K562 (cell line): ENCODE measurements at regions not wholly inside any gene's neighbourhood (a gene's known extent, or its start where the extent isn't known, plus 50 kb on each side); places are given as distances from the start of the nearest gene placed in this dataset.

Experiments
- ATAC-seq: fragments of 200-7000 bp; cut with Tn5 transposase; 3 replicates; pipeline ENCODE4 v1.9.1; 2020; ENCODE audit warnings: moderate library complexity
- BruUV-seq: library from RNA; stranded (reverse); fragments of 400-500 nt; replicated peaks from 2 replicates; lab custom pipeline; 2021; lab: Mats Ljungman, UMichigan
- CTCF ChIA-PET: fragments of 300-600 bp; formaldehyde crosslinking; extraction: SDS; loops from one replicate; lab custom pipeline; 2021; ENCODE audit warnings: low intra/inter-chr PET ratio; lab: Yijun Ruan, JAX
- POLR2A ChIA-PET: fragments of 300-600, 350-650 bp; sonication (Branson Sonifier 250); formaldehyde crosslinking; extraction: SDS; loops from one replicate; lab custom pipeline; 2021; ENCODE audit warnings: antibody characterized with exemption, inconsistent platforms; lab: Yijun Ruan, JAX
- DNase-seq, 4 experiments: peaks; one replicate each; pipeline versions ENCODE4 v3.0.0 to v3.0.0-alpha.2; 2011 to 2018; ENCODE audit warnings: low spot score in 3 of 4, mixed read lengths in 3 of 4; ENCODE audit errors: extremely low read depth in 1 of 4
- FAIRE-seq: peaks from 2 replicates; lab custom pipeline; 2011; peaks lifted over from hg19 to GRCh38; lab: Jason Lieb, UNC
- H2AFZ ChIP-seq: 2 replicates; pipeline ENCODE4 v1.6.0; 2011; ENCODE audit warnings: low read depth, low read length, control low read depth, inconsistent platforms
- H3K27ac ChIP-seq: fragments of 200-600 bp; 3 replicates; pipeline ENCODE4 v1.8.0; 2011; ENCODE audit warnings: low read depth, mild to moderate bottlenecking, control low read depth, inconsistent platforms, low read length, moderate library complexity, mixed read lengths; ENCODE audit errors: extremely low read depth
- H3K27me3 ChIP-seq, 2 experiments: fragments of 300-600 bp in 1 of 2; 2 replicates in 1 of 2; 3 replicates in 1 of 2; pipeline versions ENCODE4 v1.6.0 to v1.8.0; 2011; ENCODE audit warnings: inconsistent platforms in 2 of 2, low read length in 2 of 2, mild to moderate bottlenecking in 1 of 2, mixed read lengths in 1 of 2, moderate library complexity in 1 of 2; ENCODE audit not compliant: control insufficient read depth in 2 of 2, insufficient read depth in 2 of 2
- H3K36me3 ChIP-seq: fragments of 300-600 bp; 3 replicates; pipeline ENCODE4 v1.8.0; 2011; ENCODE audit warnings: mild to moderate bottlenecking, low read length, inconsistent platforms; ENCODE audit not compliant: control insufficient read depth, insufficient read depth
- H3K4me1 ChIP-seq, 2 experiments: fragments of 200-600 bp in 1 of 2; replicated peaks in 1 of 2; 2 replicates in 1 of 2; 3 replicates in 1 of 2; pipeline versions ENCODE4 v1.5.1 to v1.8.0; 2011; ENCODE audit warnings: inconsistent platforms in 2 of 2, low read length in 2 of 2, mild to moderate bottlenecking in 1 of 2, mixed read lengths in 1 of 2, moderate library complexity in 1 of 2; ENCODE audit not compliant: control insufficient read depth in 2 of 2, insufficient read depth in 2 of 2
- H3K4me2 ChIP-seq: 2 replicates; pipeline ENCODE4 v1.6.1; 2011; ENCODE audit warnings: low read length, control low read depth, inconsistent platforms, mixed read lengths; ENCODE audit not compliant: insufficient read depth
- H3K4me3 ChIP-seq: fragments of 200-600 bp; sonication (generic), shearing (Covaris generic); 2 replicates; pipeline ENCODE4 v1.5.1; 2016; ENCODE audit warnings: control low read depth, inconsistent platforms
- H3K79me2 ChIP-seq: fragments of 200-600 bp; 3 replicates; pipeline ENCODE4 v1.8.0; 2011; ENCODE audit warnings: low read length, inconsistent platforms; ENCODE audit not compliant: control insufficient read depth, insufficient read depth
- H3K9ac ChIP-seq, 2 experiments: 2 replicates each; pipeline versions ENCODE4 v1.6.0 to v1.6.1; 2011; ENCODE audit warnings: low read depth in 2 of 2, low read length in 2 of 2, control low read depth in 1 of 2, inconsistent platforms in 1 of 2, mild to moderate bottlenecking in 1 of 2, mixed read lengths in 1 of 2; ENCODE audit not compliant: insufficient read depth in 1 of 2
- H3K9me1 ChIP-seq: one replicate; pipeline ENCODE4 v1.6.0; 2011; ENCODE audit warnings: inconsistent platforms, mild to moderate bottlenecking, low read length, moderate library complexity; ENCODE audit not compliant: control insufficient read depth, insufficient read depth
- H3K9me3 ChIP-seq: replicated peaks from 2 replicates; pipeline ENCODE4 v1.5.1; 2011; ENCODE audit warnings: low read depth, low read length, inconsistent platforms; ENCODE audit not compliant: control insufficient read depth, insufficient read depth
- H4K20me1 ChIP-seq: replicated peaks from 2 replicates; pipeline ENCODE4 v1.6.1; 2011; ENCODE audit warnings: low read length, inconsistent platforms, mixed read lengths; ENCODE audit not compliant: control insufficient read depth, insufficient read depth
- CEBPG ChIP-seq, 3 experiments: fragments of 200-800 bp in 1 of 3; sonication (Bioruptor generic) in 1 of 3; sonication (generic) in 1 of 3; formaldehyde crosslinking in 1 of 3; IDR thresholded peaks in 2 of 3; conservative IDR thresholded peaks in 1 of 3; 2 replicates each; pipeline versions ENCODE4 v1.6.1 to v1.8.0; 2016 to 2022; ENCODE audit warnings: missing compliant biosample characterization in 2 of 3, missing genetic modification characterization in 2 of 3, mild to moderate bottlenecking in 1 of 3, missing genetic modification reagents in 1 of 3
- FOSL1 ChIP-seq: fragments of 200-800 bp; sonication (Bioruptor generic); conservative IDR thresholded peaks from 2 replicates; pipeline ENCODE4 v1.6.1; 2016; ENCODE audit warnings: missing genetic modification characterization, missing compliant biosample characterization
- GATAD2B ChIP-seq: fragments of 450-650 bp; IDR thresholded peaks from 2 replicates; pipeline ENCODE4 v1.6.1; 2017; ENCODE audit warnings: mild to moderate bottlenecking, borderline replicate concordance
- HDAC1 ChIP-seq, 2 experiments: fragments of 450-650 bp; IDR thresholded peaks; 2 replicates each; pipeline ENCODE4 v1.6.1; 2016 to 2017; ENCODE audit warnings: inconsistent platforms in 1 of 2, mild to moderate bottlenecking in 1 of 2, moderate library complexity in 1 of 2
- POLR3G ChIP-seq: IDR thresholded peaks from 2 replicates; pipeline ENCODE4 v1.6.1; 2011; ENCODE audit not compliant: insufficient read length, insufficient replicate concordance; ENCODE audit errors: extremely low read depth
- ZBTB12 ChIP-seq: fragments of 250-450 bp; sonication (Bioruptor Pico); IDR thresholded peaks from 2 replicates; pipeline ENCODE4 v1.4.0; 2020
- WGBS: fragments of 100-300 bp; shearing (Covaris generic); methylation state at CpG from one replicate; pipeline ENCODE4 v1.1.6; 2016; ENCODE audit warnings: low coverage, mixed read lengths; ENCODE audit not compliant: insufficient coverage; ENCODE audit errors: missing lambda C conversion rate; 5-methylcytosine and 5-hydroxymethylcytosine counted together
- in situ Hi-C: fragments of 300-500 bp; cut with MboI; formaldehyde crosslinking; loops from 4 replicates; pipeline ENCODE4 v1.15.0; 2018; ENCODE audit warnings: inconsistent platforms, mixed read lengths
- intact Hi-C: fragments of 100-400 bp; cut with micrococcal nuclease; formaldehyde crosslinking; loops from 2 replicates; pipeline ENCODE4 v1.14.2; 2022

DNA sequence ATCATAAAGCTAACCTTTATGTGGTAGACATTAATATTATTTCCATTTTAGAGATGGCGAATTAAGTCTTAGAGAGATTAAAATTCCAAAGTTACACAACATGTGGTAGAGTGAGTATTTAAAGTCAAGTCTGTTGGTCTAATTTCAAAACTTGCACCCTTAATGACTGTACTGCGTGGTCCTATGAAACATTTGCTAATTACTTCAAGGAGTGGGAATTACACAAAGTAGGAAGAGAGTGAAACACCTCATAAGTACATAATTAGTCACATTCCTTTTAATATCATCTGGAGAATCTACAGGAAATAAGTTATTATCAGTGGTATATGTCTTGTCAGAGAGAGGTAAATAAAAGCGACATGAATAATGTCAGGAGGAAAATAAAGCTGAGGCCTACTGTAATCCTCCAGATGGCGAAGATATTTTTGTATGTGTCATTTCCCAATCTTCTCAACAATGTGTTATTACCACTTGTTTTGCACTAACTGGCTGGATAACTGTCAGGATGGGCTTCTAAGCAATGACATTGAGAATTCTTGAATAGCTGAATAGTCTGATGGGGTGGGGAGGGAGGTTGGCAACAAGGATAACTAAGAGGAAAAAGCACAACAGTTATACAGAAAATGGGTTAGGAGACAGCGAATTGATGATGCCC is 95.5 kb downstream of the TNFSF18 start:
- no TSS peak for BruUV-seq
- no peak overlapping the region for H3K9ac ChIP-seq
- H3K36me3 ChIP-seq, result no peaks in the 10 kb centered on the region
- TF ChIP-seq POLR3G (no peak), CEBPG (CRISPR knock-in tag; IDR thresholded peaks at IDR 0.05) (no peak), CEBPG (tag; conservative IDR thresholded peaks at IDR 0.05 in 1 of 2, IDR thresholded peaks at IDR 0.05 in 1 of 2) (0 out of 4 replicates have a peak, but pooled peaks of 1 of the 2 experiments have one; percentile 40), FOSL1 (tag) (peak; percentile 36; the same call in 1 of the 2 replicates), GATAD2B (no peak)
- TF ChIP-seq, all 486 proteins: peak for 2
- no peaks in the 10 kb centered on the region for H4K20me1 ChIP-seq
- in situ Hi-C loops, result no loop called here
- POLR2A ChIA-PET, result interaction anchor here (0.7 to 1.6 kb wide), 4 partner anchors 9 to 16 kb away, joined by 3 to 5 read pairs (median 3); no protein-coding TSS in a partner anchor
- FAIRE-seq (peak; percentile 11), ATAC-seq (no peak), DNase-seq (no peak)
- no peak overlapping the region for H2AFZ ChIP-seq
- no peak overlapping the region for H3K4me2 ChIP-seq
- no peak overlapping the region for H3K27ac ChIP-seq
- H3K4me1 ChIP-seq, result no peaks in the 10 kb centered on the region
- no peaks in the 10 kb centered on the region for H3K79me2 ChIP-seq
- intact Hi-C loops, result no loop called here
- CTCF ChIA-PET, result no interaction called here
- no peaks in the 10 kb centered on the region for H3K27me3 ChIP-seq
- H3K4me3 ChIP-seq, result no peak overlapping the region
- no peaks in the 10 kb centered on the region for H3K9me3 ChIP-seq
- no peaks in the 10 kb centered on the region for H3K9me1 ChIP-seq
- WGBS, result 14% methylated on average over 5 of the region's 5 CpGs

- intact Hi-C loops, result no loop called here
- no TSS peak for BruUV-seq
- H3K9me1 ChIP-seq, result no peaks in the 10 kb centered on the region
- no peaks in the 10 kb centered on the region for H3K9me3 ChIP-seq
- ATAC-seq (no peak), FAIRE-seq (no peak), DNase-seq (no peak)
- no peaks in the 10 kb centered on the region for H3K4me1 ChIP-seq
- TF ChIP-seq HDAC1 (IDR thresholded peaks at IDR 0.05), result no peak
- TF ChIP-seq ZBTB12, result no peak
- no peak overlapping the region for H3K9ac ChIP-seq
- CTCF ChIA-PET, result no interaction called here
- no peak overlapping the region for H3K4me3 ChIP-seq
- no peak overlapping the region for H3K4me2 ChIP-seq
- in situ Hi-C loops, result no loop called here
- H2AFZ ChIP-seq, result no peak overlapping the region
- H3K27me3 ChIP-seq, result no peaks in the 10 kb centered on the region
- H4K20me1 ChIP-seq, result no peaks in the 10 kb centered on the region
- 0% methylated on average over 1 of the region's 1 CpG for WGBS
- H3K79me2 ChIP-seq, result no peaks in the 10 kb centered on the region
- no peaks in the 10 kb centered on the region for H3K36me3 ChIP-seq
- POLR2A ChIA-PET, result interaction anchor here (1.4 kb wide), 1 partner anchor 15 kb away, joined by 5 read pairs; no protein-coding TSS in a partner anchor
- H3K27ac ChIP-seq, result no peak overlapping the region
These were observed 93.9 kb downstream of the TNFSF18 start for GRCh38 chr1:172956871-172957270.
